Naive thymus-derived CD8-positive, alpha-beta T cell (primary cell): ENCODE measurements at regions not wholly inside any gene's neighbourhood (a gene's known extent, or its start where the extent isn't known, plus 50 kb on each side); places are given as distances from the start of the nearest gene placed in this dataset.
"Not testable (repeated sequence)": the region's sequence is repeated elsewhere in the genome, so short reads cannot be mapped to it uniquely, and the experiment has no call there.

Experiments
- ATAC-seq, 2 donors: fragments of 150-1000 bp; cut with Tn5 transposase in 1 of 2; sonication (Bioruptor Pico), chemical (Tn5 transposase) in 1 of 2; 1 replicate in 1 of 2; 2 replicates in 1 of 2; pipeline ENCODE4 v1.10.0; 2021; ENCODE audit warnings: mild to moderate bottlenecking in 2 of 2, moderate library complexity in 2 of 2
- POLR2A ChIA-PET: fragments of 350-600 bp; sonication (Branson Sonifier 250); formaldehyde crosslinking; loops from one replicate; lab custom pipeline; 2021; ENCODE audit warnings: antibody characterized with exemption; lab: Charles Lee
- DNase-seq, 10 donors: peaks; one replicate each; pipeline versions ENCODE4 v3.0.0 to v3.0.0-alpha.2; 2020 to 2022
- H3K27ac Mint-ChIP-seq, 10 donors: one replicate each; pipeline ENCODE4 v1.8.0; 2020 to 2022; ENCODE audit warnings: mild to moderate bottlenecking in 10 of 10, mixed read lengths in 10 of 10, moderate library complexity in 4 of 10, inconsistent platforms in 1 of 10
- H3K27me3 Mint-ChIP-seq, 5 donors: one replicate each; pipeline ENCODE4 v1.8.0; 2021 to 2022; ENCODE audit warnings: mixed read lengths in 5 of 5
- H3K36me3 Mint-ChIP-seq, 3 donors: one replicate each; pipeline ENCODE4 v1.8.0; 2020 to 2022; ENCODE audit warnings: mixed read lengths in 3 of 3, mild to moderate bottlenecking in 2 of 3, inconsistent platforms in 1 of 3
- H3K4me1 Mint-ChIP-seq, 4 donors: one replicate each; pipeline ENCODE4 v1.8.0; 2021 to 2022; ENCODE audit warnings: mixed read lengths in 4 of 4
- H3K4me3 Mint-ChIP-seq, 10 donors: one replicate each; pipeline ENCODE4 v1.8.0; 2020 to 2022; ENCODE audit warnings: mild to moderate bottlenecking in 10 of 10, mixed read lengths in 10 of 10, moderate library complexity in 6 of 10, inconsistent platforms in 1 of 10
- H3K9me3 Mint-ChIP-seq, 9 donors: one replicate each; pipeline ENCODE4 v1.8.0; 2020 to 2022; ENCODE audit warnings: mixed read lengths in 9 of 9, mild to moderate bottlenecking in 3 of 9, inconsistent platforms in 1 of 9, moderate library complexity in 1 of 9

DNA sequence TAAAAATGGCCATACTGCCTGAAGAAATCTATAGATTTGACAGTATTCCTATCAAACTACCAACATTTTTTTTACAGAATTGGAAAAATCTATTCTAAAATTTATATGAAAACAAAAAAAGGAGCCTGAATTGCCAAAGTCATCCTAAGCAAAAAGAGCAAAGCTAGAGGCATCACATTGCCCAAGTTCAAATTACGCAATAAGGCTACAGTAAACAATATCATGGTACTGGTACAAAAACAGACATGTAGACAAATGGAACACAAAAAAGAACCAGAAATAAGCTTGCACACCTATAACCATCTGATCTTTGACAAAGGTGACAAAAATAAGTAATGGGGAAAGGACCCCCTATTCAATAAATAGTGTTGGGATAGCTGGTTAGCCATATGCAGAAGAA, 50.2 kb upstream of the THSD7B start:
- Mint-ChIP-seq H3K27me3 (peaks cover 0 to 42% (median 6%) of the 10 kb centered on the region in 5 donors), H3K36me3 (no peaks in the 10 kb centered on the region), H3K4me1 (no peaks in the 10 kb centered on the region), H3K27ac (no peak overlapping the region), H3K9me3 (peaks cover 0 to 15% (median 4%) of the 10 kb centered on the region in 9 donors), H3K4me3 (no peak overlapping the region)
- ATAC-seq = no peak
- POLR2A ChIA-PET = no interaction called here
- no peak for DNase-seq

DNA sequence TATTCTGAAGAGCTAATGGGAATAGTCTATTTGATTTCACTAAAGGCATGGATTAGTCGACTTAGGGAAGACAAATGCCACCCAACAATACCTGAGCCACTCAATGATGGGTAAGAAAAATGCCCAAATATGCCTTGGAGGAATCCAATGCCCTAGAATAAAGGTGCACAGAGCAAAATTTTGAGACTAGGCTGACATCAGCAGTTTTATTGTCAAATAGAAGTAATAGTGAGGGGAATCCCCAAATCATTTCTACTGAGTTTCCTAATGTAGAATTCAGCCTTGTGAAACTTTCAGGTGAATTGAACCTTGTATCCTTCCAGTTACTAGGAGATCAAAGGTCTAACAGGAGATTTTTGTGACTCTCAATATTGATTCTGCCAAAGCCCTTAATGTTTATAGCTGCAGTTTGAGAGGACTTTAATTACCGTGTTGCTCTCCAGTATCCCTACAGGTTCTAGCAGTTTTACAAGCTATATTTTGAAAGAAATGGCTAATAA, 50.8 kb upstream of the THSD7B start:
- no peak overlapping the region for H3K27ac Mint-ChIP-seq
- POLR2A ChIA-PET = no interaction called here

DNA sequence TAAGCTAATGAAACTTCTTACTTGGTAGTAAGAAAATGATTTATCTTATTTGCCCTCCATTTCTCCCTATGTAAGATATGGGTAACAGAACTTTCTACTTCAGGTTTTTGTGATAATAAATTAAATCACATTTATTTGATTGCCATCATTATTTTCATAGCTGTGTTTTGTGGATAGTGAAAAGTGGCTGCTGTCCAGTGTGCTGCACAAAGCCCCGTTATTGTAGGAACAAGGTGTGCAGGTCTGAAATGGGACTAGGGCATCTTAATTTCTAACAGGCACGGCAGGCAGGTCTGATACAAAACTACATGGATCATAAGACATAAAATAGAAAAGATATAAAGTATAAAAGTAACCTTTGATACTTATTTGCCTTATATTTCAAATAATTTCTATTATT, 51.6 kb upstream of the THSD7B start:
- H3K27ac Mint-ChIP-seq = no peak overlapping the region
- POLR2A ChIA-PET = no interaction called here
- H3K36me3 Mint-ChIP-seq = no peaks in the 10 kb centered on the region
- no peak for DNase-seq
- H3K4me3 Mint-ChIP-seq = no peak overlapping the region
- H3K4me1 Mint-ChIP-seq = no peaks in the 10 kb centered on the region
- peaks cover 0 to 42% (median 6%) of the 10 kb centered on the region in 5 donors for H3K27me3 Mint-ChIP-seq
- H3K9me3 Mint-ChIP-seq = peaks cover 0 to 15% (median 4%) of the 10 kb centered on the region in 9 donors
- ATAC-seq = no peak

More for the DNA sequence above, 50.8 kb upstream of the THSD7B start:
- ATAC-seq = no peak
- no peak for DNase-seq
- no peak overlapping the region for H3K4me3 Mint-ChIP-seq
- H3K9me3 Mint-ChIP-seq = peaks cover 0 to 15% (median 4%) of the 10 kb centered on the region in 9 donors
- peaks cover 0 to 42% (median 6%) of the 10 kb centered on the region in 5 donors for H3K27me3 Mint-ChIP-seq
- no peaks in the 10 kb centered on the region for H3K36me3 Mint-ChIP-seq
- no peaks in the 10 kb centered on the region for H3K4me1 Mint-ChIP-seq

DNA sequence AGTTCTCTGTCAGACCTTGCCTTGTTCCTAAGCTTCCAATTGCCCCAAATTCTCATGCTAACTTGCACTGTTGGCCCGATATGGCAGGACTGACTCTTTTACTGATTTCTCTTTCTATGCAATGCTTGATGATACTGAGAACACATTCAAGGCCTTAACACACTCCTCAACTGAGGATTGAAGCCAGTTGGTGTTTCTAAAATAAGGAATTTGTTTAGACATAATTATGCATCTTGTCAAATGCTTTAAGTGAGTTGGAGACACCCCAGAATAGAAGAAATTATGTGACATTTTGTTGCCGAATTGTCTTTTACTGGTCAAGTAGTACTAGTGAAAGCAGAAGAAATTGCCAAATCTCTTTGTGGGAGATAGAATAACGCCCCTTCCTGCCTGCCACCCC, 60.0 kb upstream of the THSD7B start:
- Mint-ChIP-seq H3K4me1 (no peaks in the 10 kb centered on the region), H3K27me3 (peaks cover 0 to 7% (median 0%) of the 10 kb centered on the region in 5 donors), H3K4me3 (no peak overlapping the region), H3K27ac (no peak overlapping the region), H3K36me3 (peaks cover 0 to 5% (median 0%) of the 10 kb centered on the region in 3 donors), H3K9me3 (peaks cover 0 to 23% (median 8%) of the 10 kb centered on the region in 9 donors)
- no peak for ATAC-seq
- POLR2A ChIA-PET = no interaction called here
- DNase-seq = no peak

DNA sequence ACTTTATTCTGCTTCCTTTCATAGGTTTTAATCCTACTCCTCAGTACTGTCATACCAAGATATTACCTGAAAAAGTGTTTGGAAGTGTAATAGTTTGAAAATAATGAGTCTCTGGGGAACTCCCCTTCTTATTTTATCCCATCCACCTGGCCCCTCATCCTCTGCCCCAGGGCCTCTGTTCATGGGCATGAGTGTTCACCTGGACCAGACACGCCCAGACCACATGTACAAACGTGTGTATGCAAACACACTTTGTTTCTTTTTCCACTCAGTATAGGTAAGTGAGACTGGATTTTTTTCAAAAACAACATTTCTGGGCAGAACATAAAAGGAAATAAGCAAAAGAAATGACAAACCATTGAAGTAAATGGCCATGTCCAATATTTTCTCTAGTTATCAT, 62.1 kb upstream of the THSD7B start:
- ATAC-seq (no peak), DNase-seq (no peak)
- Mint-ChIP-seq H3K9me3 (peaks cover 0 to 33% (median 8%) of the 10 kb centered on the region in 9 donors), H3K36me3 (peaks cover 0 to 5% (median 0%) of the 10 kb centered on the region in 3 donors), H3K27ac (no peak overlapping the region), H3K27me3 (peaks cover 0 to 7% (median 0%) of the 10 kb centered on the region in 5 donors), H3K4me1 (no peaks in the 10 kb centered on the region), H3K4me3 (no peak overlapping the region)
- POLR2A ChIA-PET = no interaction called here

DNA sequence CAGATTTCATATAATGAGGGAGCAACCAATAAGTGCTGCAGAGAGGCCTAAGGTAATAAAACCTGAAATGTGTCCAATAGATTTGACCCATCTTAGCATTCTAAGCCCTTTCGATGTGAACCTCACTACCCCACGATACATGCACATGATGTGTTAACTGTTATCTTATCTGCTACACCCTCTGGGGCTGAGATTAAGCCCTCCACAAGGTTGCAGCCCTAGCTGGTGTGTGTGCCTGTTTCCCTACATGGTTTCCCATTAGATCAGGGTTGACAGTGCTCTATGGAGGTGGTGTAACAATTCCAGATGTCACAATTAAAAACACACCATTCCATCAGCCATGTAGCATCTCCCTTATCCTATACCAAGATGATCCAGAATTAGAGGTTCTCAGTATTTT, 68.9 kb upstream of the THSD7B start:
- POLR2A ChIA-PET = no interaction called here
- DNase-seq (no peak), ATAC-seq (no peak)
- H3K27me3 Mint-ChIP-seq = peaks cover 0 to 12% (median 2%) of the 10 kb centered on the region in 5 donors
- H3K4me1 Mint-ChIP-seq = no peaks in the 10 kb centered on the region
- H3K4me3 Mint-ChIP-seq = no peak overlapping the region
- peaks cover 0 to 21% (median 4%) of the 10 kb centered on the region in 9 donors for H3K9me3 Mint-ChIP-seq
- peaks cover 0 to 4% (median 0%) of the 10 kb centered on the region in 3 donors for H3K36me3 Mint-ChIP-seq
- H3K27ac Mint-ChIP-seq = no peak overlapping the region

DNA sequence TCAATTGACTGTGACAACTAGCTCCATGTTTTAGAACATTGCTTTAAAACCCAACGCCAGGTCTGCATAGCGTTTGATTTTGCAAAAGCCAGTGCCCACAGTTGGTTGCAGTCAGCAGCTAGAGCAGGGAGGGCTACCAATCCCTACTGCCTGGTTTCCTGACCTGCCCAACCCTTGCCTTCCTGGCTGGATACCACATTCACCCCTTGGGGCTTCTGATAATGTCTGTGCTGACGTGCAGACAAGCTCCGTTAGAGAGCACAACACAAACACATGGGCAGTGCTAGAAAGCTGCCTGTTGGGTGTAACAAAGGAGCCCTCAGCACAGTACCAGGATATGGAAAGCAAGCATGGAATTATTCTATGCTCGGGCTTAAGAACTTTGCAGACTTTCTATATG, 71.4 kb upstream of the THSD7B start:
- POLR2A ChIA-PET = no interaction called here
- DNase-seq = no peak
- no peaks in the 10 kb centered on the region for H3K4me1 Mint-ChIP-seq
- ATAC-seq = no peak
- no peak overlapping the region for H3K4me3 Mint-ChIP-seq
- H3K36me3 Mint-ChIP-seq = peaks cover 0 to 4% (median 0%) of the 10 kb centered on the region in 3 donors
- H3K27ac Mint-ChIP-seq = no peak overlapping the region
- H3K27me3 Mint-ChIP-seq = peaks cover 0 to 12% (median 2%) of the 10 kb centered on the region in 5 donors
- H3K9me3 Mint-ChIP-seq = peaks cover 5 to 25% (median 11%) of the 10 kb centered on the region in 9 donors

DNA sequence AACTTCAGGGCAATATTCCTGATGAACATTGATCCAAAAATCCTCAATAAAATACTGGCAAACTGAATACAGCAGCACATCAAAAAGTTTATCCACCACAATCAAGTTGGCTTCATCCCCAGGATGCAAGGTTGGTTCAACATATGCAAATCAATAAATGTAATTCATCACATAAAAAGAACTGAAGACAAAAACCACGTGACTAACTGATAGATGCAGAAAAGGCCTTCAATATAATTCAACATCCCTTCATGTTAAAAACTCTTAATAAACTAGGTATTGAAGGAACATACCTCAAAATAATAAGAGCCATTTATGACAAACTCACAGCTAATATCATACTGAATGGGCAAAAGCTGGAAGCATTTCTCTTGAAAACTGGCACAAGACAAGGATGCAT, 85.3 kb upstream of the THSD7B start:
- ATAC-seq, DNase-seq, H3K4me1 Mint-ChIP-seq, H3K4me3 Mint-ChIP-seq, POLR2A ChIA-PET, H3K27ac Mint-ChIP-seq: not testable (repeated sequence)
- Mint-ChIP-seq H3K36me3 (peaks cover 0 to 18% (median 0%) of the 10 kb centered on the region in 3 donors), H3K9me3 (peaks cover 0 to 32% (median 9%) of the 10 kb centered on the region in 9 donors), H3K27me3 (peaks cover 2 to 26% (median 5%) of the 10 kb centered on the region in 5 donors)

DNA sequence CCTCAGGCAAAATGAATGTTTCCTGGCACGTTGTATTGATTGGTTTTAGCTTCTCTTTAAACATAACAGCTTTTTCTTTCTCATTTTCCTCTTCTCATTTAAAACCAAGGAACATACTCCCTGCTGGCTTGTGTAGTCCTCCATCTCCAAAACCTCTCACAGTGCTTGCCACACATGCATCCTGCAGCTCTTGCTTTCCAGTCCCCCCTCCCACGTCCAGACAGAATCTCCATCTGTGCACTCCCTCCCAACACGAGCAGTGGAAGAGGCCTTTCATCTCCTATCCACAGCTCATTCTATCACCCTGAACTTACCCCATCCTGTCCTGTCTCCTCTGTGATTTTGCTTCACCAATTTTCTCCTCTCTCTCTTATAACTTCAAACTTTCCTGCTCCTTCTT, 99.6 kb upstream of the THSD7B start:
- Mint-ChIP-seq H3K4me3 (no peak overlapping the region), H3K27ac (no peak overlapping the region), H3K27me3 (peaks cover 0 to 12% (median 7%) of the 10 kb centered on the region in 5 donors), H3K4me1 (no peaks in the 10 kb centered on the region), H3K36me3 (no peaks in the 10 kb centered on the region), H3K9me3 (no peaks in the 10 kb centered on the region)
- POLR2A ChIA-PET = no interaction called here
- no peak for ATAC-seq
- DNase-seq = no peak

DNA sequence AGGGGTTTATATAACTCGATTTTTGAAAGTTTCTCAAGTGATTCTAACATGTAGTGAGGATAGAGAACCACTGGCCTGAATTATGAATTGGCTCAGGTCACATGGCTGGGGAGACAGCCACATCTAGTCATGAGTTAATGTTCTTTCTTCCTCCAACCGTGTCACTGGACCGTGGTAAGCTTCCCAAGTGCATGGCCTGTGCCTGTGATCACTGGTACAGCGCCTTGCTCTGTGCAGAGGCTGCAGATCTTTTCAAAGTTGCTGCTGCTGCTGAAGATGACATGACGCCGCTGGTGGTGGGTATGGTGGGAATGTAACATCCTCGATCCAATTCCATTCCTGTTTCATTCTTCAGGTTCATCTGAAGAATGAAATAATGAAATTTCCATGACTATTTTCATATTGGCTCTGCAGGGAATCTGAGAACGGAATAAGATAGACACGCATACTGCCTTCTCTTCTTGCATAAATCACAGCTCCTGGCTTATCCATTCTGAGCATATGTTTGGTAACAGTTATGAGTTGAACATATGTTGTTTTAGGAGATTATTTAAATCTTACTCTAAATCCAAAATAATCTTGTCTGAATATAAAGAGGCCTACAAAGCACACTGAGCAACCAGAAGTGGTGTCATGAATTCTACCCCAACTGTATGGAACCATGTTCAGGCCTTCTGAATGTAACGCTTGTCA, 100.5 kb upstream of the THSD7B start:
- Mint-ChIP-seq H3K9me3 (no peaks in the 10 kb centered on the region), H3K4me1 (no peaks in the 10 kb centered on the region), H3K36me3 (no peaks in the 10 kb centered on the region), H3K27ac (no peak overlapping the region), H3K4me3 (no peak overlapping the region), H3K27me3 (peaks cover 0 to 5% (median 4%) of the 10 kb centered on the region in 5 donors)
- DNase-seq = no peak
- no peak for ATAC-seq
- POLR2A ChIA-PET = interaction anchor here (0.5 kb wide), 1 partner anchor 89 kb away, joined by 3 read pairs; no protein-coding TSS in a partner anchor

DNA sequence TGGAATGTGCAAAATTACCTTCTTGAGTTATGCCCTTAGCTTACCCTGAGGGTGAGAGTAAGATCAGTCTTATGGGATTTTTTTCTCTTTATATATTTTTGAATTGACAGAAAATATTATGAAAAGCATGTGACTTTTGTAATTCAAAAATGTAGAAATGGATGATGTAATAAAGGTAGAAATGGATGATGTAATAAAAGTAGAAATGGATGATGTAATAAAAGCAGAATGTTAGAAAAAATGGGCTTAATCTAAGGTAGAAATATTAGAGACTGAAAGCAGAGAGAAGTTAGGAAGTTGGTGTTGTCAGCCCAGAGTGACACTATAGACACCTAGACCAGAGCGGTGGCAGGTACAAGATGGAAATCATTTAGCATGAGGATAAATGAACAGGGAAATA, 107.1 kb upstream of the THSD7B start:
- DNase-seq = no peak
- peaks cover 0 to 3% (median 0%) of the 10 kb centered on the region in 9 donors for H3K9me3 Mint-ChIP-seq
- POLR2A ChIA-PET = no interaction called here
- no peaks in the 10 kb centered on the region for H3K4me1 Mint-ChIP-seq
- ATAC-seq = no peak
- H3K27ac Mint-ChIP-seq = no peak overlapping the region
- peaks cover 2 to 21% (median 12%) of the 10 kb centered on the region in 5 donors for H3K27me3 Mint-ChIP-seq
- no peak overlapping the region for H3K4me3 Mint-ChIP-seq
- no peaks in the 10 kb centered on the region for H3K36me3 Mint-ChIP-seq

DNA sequence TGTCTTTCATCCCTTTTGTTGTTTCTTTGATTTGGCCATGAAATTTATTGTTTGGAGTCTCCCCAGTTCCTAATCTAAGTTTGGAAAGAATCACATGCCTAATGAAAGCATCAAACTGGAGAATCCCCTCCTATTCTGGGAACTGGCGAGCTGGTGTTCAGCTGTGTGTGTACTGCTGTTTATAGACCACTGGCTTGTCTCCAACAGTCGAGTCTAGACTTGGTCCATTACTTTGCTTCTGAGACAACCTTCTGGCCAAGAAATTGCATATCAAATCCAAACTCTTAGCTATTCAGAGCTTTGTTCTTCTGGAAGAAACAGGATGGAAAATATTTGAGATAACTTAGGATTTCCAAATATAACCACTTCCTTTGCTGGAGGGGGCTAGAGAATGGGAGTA, 111.5 kb upstream of the THSD7B start:
- Mint-ChIP-seq H3K36me3 (no peaks in the 10 kb centered on the region), H3K4me3 (no peak overlapping the region), H3K9me3 (peaks cover 0 to 3% (median 0%) of the 10 kb centered on the region in 9 donors), H3K4me1 (no peaks in the 10 kb centered on the region), H3K27me3 (peaks cover 3 to 28% (median 10%) of the 10 kb centered on the region in 5 donors), H3K27ac (no peak overlapping the region)
- POLR2A ChIA-PET = no interaction called here
- DNase-seq (no peak), ATAC-seq (no peak)

DNA sequence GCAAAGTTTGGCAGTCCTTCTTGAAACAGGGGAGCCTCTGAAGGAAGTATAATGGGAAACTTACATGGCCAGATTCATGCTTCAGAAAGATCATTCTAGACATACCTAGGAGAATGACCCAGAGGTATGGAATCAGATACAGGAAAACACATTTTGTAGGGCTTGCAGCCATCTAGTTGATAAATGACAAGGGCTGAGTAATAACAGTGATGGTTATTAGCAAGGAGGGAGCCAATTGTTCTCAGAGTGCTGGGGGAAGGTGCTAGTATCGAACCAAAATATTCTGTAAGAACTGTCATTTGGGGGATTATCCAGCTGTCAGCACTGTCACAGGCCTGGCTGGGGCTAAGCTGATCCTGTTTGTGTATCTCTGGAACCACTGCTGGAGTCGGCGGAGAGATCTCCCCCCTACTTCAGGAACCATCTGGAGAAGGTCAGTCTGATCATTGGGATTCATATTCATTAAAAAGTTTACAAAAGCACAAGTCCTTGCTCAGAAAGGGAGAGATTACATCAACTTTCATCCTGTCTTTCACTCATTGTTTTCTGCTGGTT, 113.8 kb upstream of the THSD7B start:
- Mint-ChIP-seq H3K4me1 (no peaks in the 10 kb centered on the region), H3K27me3 (peaks cover 5 to 29% (median 21%) of the 10 kb centered on the region in 5 donors), H3K27ac (no peak overlapping the region), H3K4me3 (no peak overlapping the region), H3K9me3 (no peaks in the 10 kb centered on the region), H3K36me3 (no peaks in the 10 kb centered on the region)
- no peak for DNase-seq
- POLR2A ChIA-PET = no interaction called here
- no peak for ATAC-seq
